Progenitor cell of endocrine pancreas (in vitro differentiated cells): ENCODE measurements at regions not wholly inside any gene's neighbourhood (a gene's known extent, or its start where the extent isn't known, plus 50 kb on each side); places are given as distances from the start of the nearest gene placed in this dataset.

ENCODE experiments used
- DNase-seq: peaks from one replicate; pipeline ENCODE4 v3.0.0; 2021; ENCODE audit warnings: low spot score; ENCODE audit not compliant: unreplicated experiment
- H3K27ac Mint-ChIP-seq: 2 replicates; pipeline ENCODE4 v1.8.0; 2021; ENCODE audit warnings: mild to moderate bottlenecking, moderate library complexity, mixed read lengths
- H3K27me3 Mint-ChIP-seq: 2 replicates; pipeline ENCODE4 v1.8.0; 2021; ENCODE audit warnings: mixed read lengths
- H3K36me3 Mint-ChIP-seq: 2 replicates; pipeline ENCODE4 v1.8.0; 2022; ENCODE audit warnings: mixed read lengths; ENCODE audit not compliant: insufficient read depth
- H3K4me1 Mint-ChIP-seq: 2 replicates; pipeline ENCODE4 v1.8.0; 2021; ENCODE audit warnings: low read depth, mixed read lengths
- H3K4me3 Mint-ChIP-seq: 2 replicates; pipeline ENCODE4 v1.8.0; 2021; ENCODE audit warnings: low read depth, mild to moderate bottlenecking, moderate library complexity, mixed read lengths
- H3K9me3 Mint-ChIP-seq: 2 replicates; pipeline ENCODE4 v1.8.0; 2021; ENCODE audit warnings: low read depth, mixed read lengths
- CTCF ChIP-seq: fragments of 200-600 bp; sonication (generic); IDR thresholded peaks from one replicate; pipeline ENCODE4 v1.5.0; 2021; ENCODE audit warnings: antibody characterized with exemption, mild to moderate bottlenecking; ENCODE audit not compliant: unreplicated experiment

- Mint-ChIP-seq H3K27me3 (no peaks in the 10 kb centered on the region), H3K9me3 (peaks cover 3% of the 10 kb centered on the region), H3K36me3 (no peaks in the 10 kb centered on the region), H3K4me3 (no peak overlapping the region), H3K27ac (no peak overlapping the region), H3K4me1 (peaks cover 2% of the 10 kb centered on the region)
- no peak for DNase-seq
- no peak for TF ChIP-seq CTCF
Observed at GRCh38 chr11:41935795-41936194, 476.3 kb upstream of the LRRC4C start.

- no peaks in the 10 kb centered on the region for H3K4me1 Mint-ChIP-seq
- no peak overlapping the region for H3K4me3 Mint-ChIP-seq
- no peak for TF ChIP-seq CTCF
Observed at GRCh38 chr11:41943656-41944055, 484.2 kb upstream of the LRRC4C start.

GRCh38 chr11:41947392-41947791, 487.9 kb upstream of the LRRC4C start:
- Mint-ChIP-seq H3K4me1 (no peaks in the 10 kb centered on the region), H3K27me3 (no peaks in the 10 kb centered on the region), H3K27ac (no peak overlapping the region), H3K9me3 (no peaks in the 10 kb centered on the region), H3K4me3 (no peak overlapping the region), H3K36me3 (no peaks in the 10 kb centered on the region)
- no peak for DNase-seq
- TF ChIP-seq CTCF: no peak

More at GRCh38 chr11:41943656-41944055, 484.2 kb upstream of the LRRC4C start:
- no peak for DNase-seq
- Mint-ChIP-seq H3K36me3 (no peaks in the 10 kb centered on the region), H3K9me3 (peaks cover 3% of the 10 kb centered on the region), H3K27me3 (no peaks in the 10 kb centered on the region), H3K27ac (no peak overlapping the region)

- H3K9me3 Mint-ChIP-seq: no peaks in the 10 kb centered on the region
- H3K27ac Mint-ChIP-seq: no peak overlapping the region
- no peak for TF ChIP-seq CTCF
- no peak overlapping the region for H3K4me3 Mint-ChIP-seq
- DNase-seq: no peak
- H3K36me3 Mint-ChIP-seq: no peaks in the 10 kb centered on the region
- no peaks in the 10 kb centered on the region for H3K4me1 Mint-ChIP-seq
- no peaks in the 10 kb centered on the region for H3K27me3 Mint-ChIP-seq
Observed at GRCh38 chr11:41950470-41951143, 491.2 kb upstream of the LRRC4C start.

- Mint-ChIP-seq H3K4me3 (no peak overlapping the region), H3K27me3 (no peaks in the 10 kb centered on the region), H3K4me1 (no peaks in the 10 kb centered on the region), H3K36me3 (no peaks in the 10 kb centered on the region), H3K27ac (no peak overlapping the region), H3K9me3 (peaks cover 1% of the 10 kb centered on the region)
- no peak for DNase-seq
- no peak for TF ChIP-seq CTCF
Observed at GRCh38 chr11:41954034-41954433, 494.6 kb upstream of the LRRC4C start.
